HEK293 (cell line): ENCODE measurements at regions not wholly inside any gene's neighbourhood (a gene's known extent, or its start where the extent isn't known, plus 50 kb on each side); places are given as distances from the start of the nearest gene placed in this dataset.

ENCODE experiments used
- CTCF ChIA-PET: fragments of 350-600 bp; formaldehyde crosslinking; extraction: SDS; loops from one replicate; lab custom pipeline; 2021; ENCODE audit warnings: antibody characterized with exemption; lab: Yijun Ruan, JAX
- POLR2A ChIA-PET: fragments of 300-600 bp; formaldehyde crosslinking; extraction: SDS; loops from one replicate; lab custom pipeline; 2020; ENCODE audit warnings: antibody characterized with exemption, inconsistent platforms; lab: Yijun Ruan, JAX
- H3K27ac ChIP-seq: fragments of 200-500 bp; sonication (Bioruptor generic); 2 replicates; pipeline ENCODE4 v1.5.1; 2014; ENCODE audit warnings: low read depth, low read length, control low read depth, inconsistent platforms; ENCODE audit errors: extremely low read depth
- H3K36me3 ChIP-seq, 2 experiments: fragments of 200-500 bp in 1 of 2; sonication (Bioruptor generic) in 1 of 2; 1 replicate in 1 of 2; 2 replicates in 1 of 2; pipeline ENCODE4 v1.5.1; 2014 to 2017; ENCODE audit warnings: inconsistent platforms in 2 of 2, low read length in 2 of 2; ENCODE audit not compliant: control insufficient read depth in 2 of 2, insufficient read depth in 1 of 2
- H3K4me1 ChIP-seq: fragments of 200-500 bp; sonication (Bioruptor generic); 2 replicates; pipeline ENCODE4 v1.5.1; 2014; ENCODE audit warnings: mild to moderate bottlenecking, low read length, inconsistent platforms; ENCODE audit not compliant: control insufficient read depth, insufficient read depth
- H3K4me3 ChIP-seq: 2 replicates; pipeline ENCODE4 v1.5.1; 2011; ENCODE audit warnings: low read depth, mild to moderate bottlenecking, control low read depth, low read length, moderate library complexity
- H3K9me3 ChIP-seq: fragments of 200-500 bp; sonication (Bioruptor generic); 2 replicates; pipeline ENCODE4 v1.5.1; 2014; ENCODE audit warnings: low read depth, low read length, inconsistent platforms; ENCODE audit not compliant: control insufficient read depth, insufficient read depth
- HOXC10 ChIP-seq: sonication (generic); formaldehyde crosslinking; IDR thresholded peaks from 2 replicates; pipeline ENCODE4 v1.8.1; 2023; ENCODE audit warnings: mild to moderate bottlenecking, missing genetic modification reagents
- HOXD13 ChIP-seq: sonication (generic); formaldehyde crosslinking; IDR thresholded peaks from 2 replicates; pipeline ENCODE4 v1.8.0; 2022; ENCODE audit warnings: missing genetic modification reagents, borderline replicate concordance
- MEIS1 ChIP-seq: sonication (generic); formaldehyde crosslinking; IDR thresholded peaks from 2 replicates; pipeline ENCODE4 v1.8.1; 2022; ENCODE audit warnings: missing genetic modification reagents, mild to moderate bottlenecking, borderline replicate concordance
- PRDM10 ChIP-seq: fragments of 450-650 bp; formaldehyde crosslinking; IDR thresholded peaks from 2 replicates; pipeline ENCODE4 v1.5.1; 2016; ENCODE audit warnings: missing biosample characterization, missing genetic modification characterization
- SCRT2 ChIP-seq: fragments of 450-650 bp; formaldehyde crosslinking; IDR thresholded peaks from 2 replicates; pipeline ENCODE4 v1.5.1; 2016; ENCODE audit warnings: missing biosample characterization, missing genetic modification characterization
- TCF7L2 ChIP-seq: IDR thresholded peaks from 2 replicates; pipeline ENCODE4 v1.6.1; 2011; ENCODE audit warnings: low read depth, mild to moderate bottlenecking, inconsistent platforms, low read length, moderate library complexity, borderline replicate concordance
- TRIM28 ChIP-seq: IDR thresholded peaks from 2 replicates; pipeline ENCODE4 v1.6.1; 2011; ENCODE audit warnings: low read length, control low read depth, borderline replicate concordance
- ZBTB17 ChIP-seq: fragments of 450-650 bp; formaldehyde crosslinking; IDR thresholded peaks from 2 replicates; pipeline ENCODE4 v1.5.1; 2016; ENCODE audit warnings: missing biosample characterization, missing genetic modification characterization
- ZBTB20 ChIP-seq: fragments of 450-650 bp; formaldehyde crosslinking; IDR thresholded peaks from 2 replicates; pipeline ENCODE4 v1.5.1; 2016; ENCODE audit warnings: missing biosample characterization, missing genetic modification characterization
- ZFP41 ChIP-seq: fragments of 450-650 bp; formaldehyde crosslinking; IDR thresholded peaks from 2 replicates; pipeline ENCODE4 v1.5.1; 2016; ENCODE audit warnings: missing biosample characterization, missing genetic modification characterization, borderline replicate concordance
- ZNF138 ChIP-seq: fragments of 450-650 bp; formaldehyde crosslinking; IDR thresholded peaks from 2 replicates; pipeline ENCODE4 v1.5.1; 2016; ENCODE audit warnings: missing biosample characterization, missing genetic modification characterization, borderline replicate concordance
- ZNF140 ChIP-seq: fragments of 450-650 bp; formaldehyde crosslinking; IDR thresholded peaks from 2 replicates; pipeline ENCODE4 v1.5.1; 2016; ENCODE audit warnings: missing biosample characterization, missing genetic modification characterization
- ZNF155 ChIP-seq: fragments of 450-650 bp; formaldehyde crosslinking; IDR thresholded peaks from 2 replicates; pipeline ENCODE4 v1.5.1; 2016; ENCODE audit warnings: missing biosample characterization, missing genetic modification characterization
- ZNF16 ChIP-seq: fragments of 450-650 bp; formaldehyde crosslinking; IDR thresholded peaks from 2 replicates; pipeline ENCODE4 v1.5.1; 2016; ENCODE audit warnings: low read depth, missing biosample characterization, missing genetic modification characterization
- ZNF169 ChIP-seq: fragments of 450-650 bp; formaldehyde crosslinking; IDR thresholded peaks from 2 replicates; pipeline ENCODE4 v1.5.1; 2016; ENCODE audit warnings: missing biosample characterization, missing genetic modification characterization
- ZNF19 ChIP-seq: fragments of 450-650 bp; formaldehyde crosslinking; IDR thresholded peaks from 2 replicates; pipeline ENCODE4; 2016; ENCODE audit warnings: missing biosample characterization, missing genetic modification characterization, low read depth
- ZNF391 ChIP-seq: fragments of 450-650 bp; formaldehyde crosslinking; IDR thresholded peaks from 2 replicates; pipeline ENCODE4 v1.5.1; 2016; ENCODE audit warnings: low read depth, missing biosample characterization, missing genetic modification characterization, borderline replicate concordance
- ZNF626 ChIP-seq: fragments of 450-650 bp; sonication (Bioruptor Pico); formaldehyde crosslinking; IDR thresholded peaks from 2 replicates; pipeline ENCODE4 v1.5.1; 2018; ENCODE audit warnings: missing biosample characterization, missing genetic modification characterization, inconsistent platforms
- ZNF639 ChIP-seq: fragments of 450-650 bp; formaldehyde crosslinking; IDR thresholded peaks from 2 replicates; pipeline ENCODE4 v1.5.1; 2016; ENCODE audit warnings: missing biosample characterization, missing genetic modification characterization
- ZNF664 ChIP-seq: fragments of 450-650 bp; formaldehyde crosslinking; IDR thresholded peaks from 2 replicates; pipeline ENCODE4 v1.5.1; 2016; ENCODE audit warnings: missing biosample characterization, missing genetic modification characterization
- ZNF707 ChIP-seq: fragments of 450-650 bp; formaldehyde crosslinking; IDR thresholded peaks from 2 replicates; pipeline ENCODE4 v1.5.1; 2016; ENCODE audit warnings: missing biosample characterization, missing genetic modification characterization
- TF ChIP-seq, protein P1 (sequence below): fragments of 450-650 bp; formaldehyde crosslinking; IDR thresholded peaks from 2 replicates; pipeline ENCODE4 v1.5.1; 2016; ENCODE audit warnings: missing biosample characterization, missing genetic modification characterization
- TF ChIP-seq, protein P2 (sequence below): fragments of 450-650 bp; formaldehyde crosslinking; IDR thresholded peaks from 2 replicates; pipeline ENCODE4 v1.5.1; 2016; ENCODE audit warnings: missing biosample characterization, missing genetic modification characterization

GRCh38 chr4:162727232-162727631 lies 439.5 kb downstream of the NAF1 start (continued):
- TF ChIP-seq PRDM10 (tag by site-specific recombination) = no peak
- no peak for TF ChIP-seq ZNF19
- TF ChIP-seq ZNF639 (tag by site-specific recombination) = no peak

DNA sequence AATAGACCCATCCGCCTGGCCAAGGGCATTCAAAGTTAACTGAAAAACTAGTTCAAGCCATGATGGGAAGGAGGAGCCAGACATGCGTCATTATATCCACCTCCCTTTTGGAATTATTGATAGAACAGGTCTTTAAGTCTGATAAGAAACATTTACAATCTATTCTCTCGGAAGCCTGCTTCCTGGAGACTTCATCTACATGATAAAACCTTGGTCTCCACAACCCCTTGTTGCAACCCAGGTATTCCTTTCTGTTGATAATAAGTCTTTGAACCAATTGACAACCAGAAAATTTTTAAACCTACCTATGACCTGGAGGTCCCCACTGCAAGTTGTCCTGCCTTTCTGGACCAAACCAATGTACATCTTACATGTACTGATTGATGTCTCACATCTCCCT lies 451.3 kb downstream of the NAF1 start:
- H3K4me1 ChIP-seq = no peaks in the 10 kb centered on the region
- ChIA-PET CTCF (no interaction called here), POLR2A (no interaction called here)
- H3K9me3 ChIP-seq = no peaks in the 10 kb centered on the region
- TF ChIP-seq, protein P1, sequence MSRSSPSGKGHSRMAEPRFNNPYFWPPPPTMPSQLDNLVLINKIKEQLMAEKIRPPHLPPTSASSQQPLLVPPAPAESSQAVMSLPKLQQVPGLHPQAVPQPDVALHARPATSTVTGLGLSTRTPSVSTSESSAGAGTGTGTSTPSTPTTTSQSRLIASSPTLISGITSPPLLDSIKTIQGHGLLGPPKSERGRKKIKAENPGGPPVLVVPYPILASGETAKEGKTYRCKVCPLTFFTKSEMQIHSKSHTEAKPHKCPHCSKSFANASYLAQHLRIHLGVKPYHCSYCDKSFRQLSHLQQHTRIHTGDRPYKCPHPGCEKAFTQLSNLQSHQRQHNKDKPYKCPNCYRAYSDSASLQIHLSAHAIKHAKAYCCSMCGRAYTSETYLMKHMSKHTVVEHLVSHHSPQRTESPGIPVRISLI (tag by site-specific recombination) = no peak
- no peak for TF ChIP-seq ZFP41 (tag by site-specific recombination)
- TF ChIP-seq ZNF169 = no peak
- TF ChIP-seq ZBTB20 (tag by site-specific recombination) = no peak
- no peak for TF ChIP-seq ZNF16
- no peak for TF ChIP-seq ZBTB17
- TF ChIP-seq ZNF626 = no peak
- no peak for TF ChIP-seq TRIM28
- no peak for TF ChIP-seq ZNF664
- TF ChIP-seq ZNF138 (tag by site-specific recombination) = no peak
- TF ChIP-seq MEIS1 (CRISPR knock-in tag) = no peak
- TF ChIP-seq, protein P2, sequence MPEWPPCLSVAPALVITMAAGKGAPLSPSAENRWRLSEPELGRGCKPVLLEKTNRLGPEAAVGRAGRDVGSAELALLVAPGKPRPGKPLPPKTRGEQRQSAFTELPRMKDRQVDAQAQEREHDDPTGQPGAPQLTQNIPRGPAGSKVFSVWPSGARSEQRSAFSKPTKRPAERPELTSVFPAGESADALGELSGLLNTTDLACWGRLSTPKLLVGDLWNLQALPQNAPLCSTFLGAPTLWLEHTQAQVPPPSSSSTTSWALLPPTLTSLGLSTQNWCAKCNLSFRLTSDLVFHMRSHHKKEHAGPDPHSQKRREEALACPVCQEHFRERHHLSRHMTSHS (tag by site-specific recombination) = no peak
- TF ChIP-seq ZNF155 (tag by site-specific recombination) = no peak
- TF ChIP-seq ZNF391 = no peak
- TF ChIP-seq SCRT2 = no peak
- H3K36me3 ChIP-seq = no peaks in the 10 kb centered on the region
- H3K4me3 ChIP-seq = no peak overlapping the region
- H3K27ac ChIP-seq = no peak overlapping the region

GRCh38 chr4:162707962-162708361 lies 458.7 kb downstream of the NAF1 start:
- POLR2A ChIA-PET = no interaction called here
- Histone ChIP-seq H3K36me3 (no peaks in the 10 kb centered on the region), H3K9me3 (no peaks in the 10 kb centered on the region), H3K4me1 (no peaks in the 10 kb centered on the region), H3K27ac (no peak overlapping the region), H3K4me3 (no peak overlapping the region)
- CTCF ChIA-PET = no interaction called here
- TF ChIP-seq ZNF140 = no peak
- no peak for TF ChIP-seq TCF7L2
- no peak for TF ChIP-seq HOXD13 (CRISPR knock-in tag)
- TF ChIP-seq ZNF707 (tag by site-specific recombination) = no peak
- no peak for TF ChIP-seq ZNF19
- TF ChIP-seq ZNF138 (tag by site-specific recombination) = no peak
- no peak for TF ChIP-seq HOXC10 (CRISPR knock-in tag)
